CD4-positive, alpha-beta T cell treated with Interleukin-6 at 100 ng/mL for 8 hours (primary cell): ENCODE measurements at regions not wholly inside any gene's neighbourhood (a gene's known extent, or its start where the extent isn't known, plus 50 kb on each side); places are given as distances from the start of the nearest gene placed in this dataset.

Experiments used
- DNase-seq: peaks from one replicate; pipeline ENCODE4 v3.0.0-alpha.2; 2020; ENCODE audit warnings: mixed read lengths, low spot score

- no peak for DNase-seq
These were observed 115.2 kb upstream of the ITGA4 start for GRCh38 chr2:181341855-181342600.

- DNase-seq = no peak
These were observed 108.9 kb upstream of the ITGA4 start for GRCh38 chr2:181348107-181348837.

- DNase-seq = no peak
These were observed 105.0 kb upstream of the ITGA4 start for GRCh38 chr2:181352158-181352557.

GRCh38 chr2:181354626-181355025, 102.6 kb upstream of the ITGA4 start:
- no peak for DNase-seq

- no peak for DNase-seq
These were observed 100.6 kb upstream of the ITGA4 start for GRCh38 chr2:181356526-181357130.

GRCh38 chr2:181357979-181358378, 99.2 kb upstream of the ITGA4 start:
- DNase-seq = no peak

GRCh38 chr2:181362561-181362960, 94.6 kb upstream of the ITGA4 start:
- no peak for DNase-seq

GRCh38 chr2:181363164-181363563, 94.0 kb upstream of the ITGA4 start:
- no peak for DNase-seq

- no peak for DNase-seq
These were observed 92.6 kb upstream of the ITGA4 start for GRCh38 chr2:181364492-181365170.

- no peak for DNase-seq
These were observed 90.5 kb upstream of the ITGA4 start for GRCh38 chr2:181366675-181367175.

GRCh38 chr2:181367411-181367810, 89.8 kb upstream of the ITGA4 start:
- DNase-seq = no peak

GRCh38 chr2:181367906-181368435, 89.2 kb upstream of the ITGA4 start:
- no peak for DNase-seq

GRCh38 chr2:181370126-181370525, 87.1 kb upstream of the ITGA4 start:
- DNase-seq = no peak

GRCh38 chr2:181371195-181371594, 86.0 kb upstream of the ITGA4 start:
- no peak for DNase-seq

- no peak for DNase-seq
These were observed 85.2 kb upstream of the ITGA4 start for GRCh38 chr2:181371782-181372645.

- DNase-seq = no peak
These were observed 84.5 kb upstream of the ITGA4 start for GRCh38 chr2:181372646-181373040.

- no peak for DNase-seq
These were observed 82.2 kb upstream of the ITGA4 start for GRCh38 chr2:181374781-181375675.

GRCh38 chr2:181376442-181376841, 80.7 kb upstream of the ITGA4 start:
- DNase-seq = no peak

- DNase-seq = no peak
These were observed 80.2 kb upstream of the ITGA4 start for GRCh38 chr2:181376999-181377398.

GRCh38 chr2:181378491-181378890, 78.7 kb upstream of the ITGA4 start:
- no peak for DNase-seq
